ENCODE measurements at regions not wholly inside any gene's neighbourhood (a gene's known extent, or its start where the extent isn't known, plus 50 kb on each side); places are given as distances from the start of the nearest gene placed in this dataset.

DNA sequence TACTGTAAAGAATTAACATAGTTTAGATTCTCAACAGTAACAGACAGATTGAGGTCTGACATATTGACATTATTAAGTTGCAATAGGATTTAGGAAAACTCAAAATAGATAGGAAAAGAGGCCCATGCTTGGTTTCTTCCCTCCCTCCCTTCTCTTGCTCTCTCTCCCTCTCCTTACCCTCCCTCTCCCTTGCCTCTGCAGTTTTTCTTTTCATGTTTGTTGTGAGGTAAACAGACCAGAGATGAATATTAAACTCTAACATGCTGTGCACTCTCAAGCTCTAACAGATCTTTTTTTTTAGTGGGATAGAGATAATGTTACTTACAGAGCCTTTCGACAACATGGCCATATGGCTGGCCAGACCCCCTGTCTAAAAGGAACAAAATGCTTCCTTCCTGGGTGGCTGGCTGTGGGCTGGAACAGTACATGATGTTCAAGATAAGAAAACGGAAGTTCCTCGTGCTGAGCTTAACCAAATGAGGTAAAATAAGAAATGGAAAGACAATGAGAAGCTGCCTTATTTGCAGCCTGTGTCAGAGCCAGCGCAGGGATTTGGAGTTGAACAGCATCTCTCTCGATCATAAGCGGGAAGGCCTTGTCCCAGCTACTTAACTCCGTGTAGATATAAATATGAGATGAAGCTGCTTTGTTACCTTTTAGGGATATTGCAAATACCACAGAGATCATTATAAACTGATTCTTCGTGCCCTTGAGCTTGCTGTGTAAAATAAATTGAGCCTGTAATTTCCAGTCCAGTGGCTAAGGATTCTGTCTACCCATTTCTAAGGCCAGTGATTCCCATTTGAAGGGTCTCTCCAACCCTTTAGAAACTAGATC, 391.9 kb upstream of the NPVF start:
- TF ChIP-seq POLR2A (IDR thresholded peaks at IDR 0.05) = peak in 1 of 2 donors; percentile 6
- TF ChIP-seq, protein P1, sequence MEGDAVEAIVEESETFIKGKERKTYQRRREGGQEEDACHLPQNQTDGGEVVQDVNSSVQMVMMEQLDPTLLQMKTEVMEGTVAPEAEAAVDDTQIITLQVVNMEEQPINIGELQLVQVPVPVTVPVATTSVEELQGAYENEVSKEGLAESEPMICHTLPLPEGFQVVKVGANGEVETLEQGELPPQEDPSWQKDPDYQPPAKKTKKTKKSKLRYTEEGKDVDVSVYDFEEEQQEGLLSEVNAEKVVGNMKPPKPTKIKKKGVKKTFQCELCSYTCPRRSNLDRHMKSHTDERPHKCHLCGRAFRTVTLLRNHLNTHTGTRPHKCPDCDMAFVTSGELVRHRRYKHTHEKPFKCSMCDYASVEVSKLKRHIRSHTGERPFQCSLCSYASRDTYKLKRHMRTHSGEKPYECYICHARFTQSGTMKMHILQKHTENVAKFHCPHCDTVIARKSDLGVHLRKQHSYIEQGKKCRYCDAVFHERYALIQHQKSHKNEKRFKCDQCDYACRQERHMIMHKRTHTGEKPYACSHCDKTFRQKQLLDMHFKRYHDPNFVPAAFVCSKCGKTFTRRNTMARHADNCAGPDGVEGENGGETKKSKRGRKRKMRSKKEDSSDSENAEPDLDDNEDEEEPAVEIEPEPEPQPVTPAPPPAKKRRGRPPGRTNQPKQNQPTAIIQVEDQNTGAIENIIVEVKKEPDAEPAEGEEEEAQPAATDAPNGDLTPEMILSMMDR (IDR thresholded peaks at IDR 0.05) = no peak
